GM12875 (cell line): ENCODE measurements at regions not wholly inside any gene's neighbourhood (a gene's known extent, or its start where the extent isn't known, plus 50 kb on each side); places are given as distances from the start of the nearest gene placed in this dataset.

Experiments used
- H3K4me3 ChIP-seq: one replicate; pipeline ENCODE4 v1.5.1; 2011; ENCODE audit warnings: low read depth, low read length, control low read depth
- CTCF ChIP-seq: IDR thresholded peaks from 2 replicates; pipeline ENCODE4 v1.5.1; 2011; ENCODE audit warnings: low read depth, mild to moderate bottlenecking, control low read depth, inconsistent platforms, low read length, moderate library complexity, borderline replicate concordance; ENCODE audit not compliant: insufficient read depth

GRCh38 chr3:30437171-30437601 is 169.2 kb upstream of the TGFBR2 start:
- TF ChIP-seq CTCF = no peak
- H3K4me3 ChIP-seq = no peak overlapping the region

GRCh38 chr3:30438126-30438525 is 168.3 kb upstream of the TGFBR2 start:
- no peak for TF ChIP-seq CTCF
- H3K4me3 ChIP-seq = no peak overlapping the region

GRCh38 chr3:30439451-30440053 is 166.8 kb upstream of the TGFBR2 start:
- H3K4me3 ChIP-seq = no peak overlapping the region
- TF ChIP-seq CTCF = no peak

GRCh38 chr3:30440147-30440604 is 166.2 kb upstream of the TGFBR2 start:
- TF ChIP-seq CTCF = no peak
- H3K4me3 ChIP-seq = no peak overlapping the region

- no peak overlapping the region for H3K4me3 ChIP-seq
- no peak for TF ChIP-seq CTCF
Observed at GRCh38 chr3:30440880-30441279, 165.5 kb upstream of the TGFBR2 start.

GRCh38 chr3:30443756-30444673 is 162.4 kb upstream of the TGFBR2 start:
- no peak overlapping the region for H3K4me3 ChIP-seq
- TF ChIP-seq CTCF = no peak
